Adrenal gland (tissue), 5 donors: ENCODE measurements at regions not wholly inside any gene's neighbourhood (a gene's known extent, or its start where the extent isn't known, plus 50 kb on each side); places are given as distances from the start of the nearest gene placed in this dataset.

Experiments
- CTCF ChIP-seq, 6 experiments: fragments of 450-650 bp in 4 of 6; fragments of 200-600 bp in 2 of 6; sonication (generic) in 1 of 6; IDR thresholded peaks; 1 replicate in 5 of 6; 2 replicates in 1 of 6; pipeline versions ENCODE4 v1.5.1 to v1.8.0; 2016 to 2021; ENCODE audit warnings: antibody characterized with exemption in 6 of 6, mild to moderate bottlenecking in 2 of 6, moderate library complexity in 1 of 6
- POLR2A ChIP-seq, 2 donors: fragments of 450-650 bp; IDR thresholded peaks; one replicate each; pipeline ENCODE4 v1.6.1; 2017; ENCODE audit warnings: antibody characterized with exemption in 2 of 2, mild to moderate bottlenecking in 2 of 2, moderate library complexity in 1 of 2
- donor health status: DM: no; HTN: no; CAD: no.

- no peak for TF ChIP-seq CTCF (IDR thresholded peaks at IDR 0.05)
- TF ChIP-seq POLR2A (IDR thresholded peaks at IDR 0.05): no peak
Measured at GRCh38 chr12:97097734-97098133, 190.7 kb downstream of the NEDD1 start.
